OCI-LY3 (cell line): ENCODE measurements at regions not wholly inside any gene's neighbourhood (a gene's known extent, or its start where the extent isn't known, plus 50 kb on each side); places are given as distances from the start of the nearest gene placed in this dataset.
A peak's percentile ranks its signal among the peaks of the same experiment; 100 is the strongest.

Experiments used
- H2AFZ ChIP-seq: fragments of 200-600, 300-600 bp; shearing (Covaris generic); 2 replicates; pipeline ENCODE4 v1.6.0; 2014; ENCODE audit warnings: antibody characterized with exemption, low read depth, low read length
- H3K27ac ChIP-seq: fragments of 200-600, 300-600 bp; sonication (generic); 2 replicates; pipeline ENCODE4 v1.5.1; 2014; ENCODE audit warnings: mild to moderate bottlenecking, low read length, moderate library complexity, mixed read lengths
- H3K27me3 ChIP-seq: fragments of 200-600, 300-600 bp; sonication (generic); 2 replicates; pipeline ENCODE4 v1.6.1; 2014; ENCODE audit warnings: low read depth, low read length, mixed read lengths
- H3K36me3 ChIP-seq: fragments of 200-600, 300-600 bp; sonication (generic); replicated peaks from 2 replicates; pipeline ENCODE3; 2014; ENCODE audit warnings: low read depth, low read length, mixed read lengths
- H3K4me1 ChIP-seq: fragments of 300-600, 200-600 bp; sonication (generic); 2 replicates; pipeline ENCODE4 v1.6.1; 2014; ENCODE audit warnings: low read length, mixed read lengths
- H3K4me2 ChIP-seq: fragments of 200-600, 300-600 bp; sonication (generic); 2 replicates; pipeline ENCODE4 v1.6.1; 2014; ENCODE audit warnings: low read length, mixed read lengths
- H3K4me3 ChIP-seq: fragments of 300-600, 200-600 bp; sonication (generic); 2 replicates; pipeline ENCODE4 v1.5.1; 2014; ENCODE audit warnings: antibody characterized with exemption, mild to moderate bottlenecking, low read length, moderate library complexity
- H3K79me2 ChIP-seq: fragments of 300-600, 200-600 bp; shearing (Covaris generic); 2 replicates; pipeline ENCODE4 v1.6.1; 2014; ENCODE audit warnings: mild to moderate bottlenecking, low read length, mixed read lengths
- H3K9ac ChIP-seq: fragments of 300-600, 200-600 bp; shearing (Covaris generic); 2 replicates; pipeline ENCODE4 v1.6.0; 2014; ENCODE audit warnings: mild to moderate bottlenecking, low read length, moderate library complexity
- H3K9me3 ChIP-seq: fragments of 200-600, 300-600 bp; shearing (Covaris generic); 2 replicates; pipeline ENCODE4 v1.6.1; 2014; ENCODE audit warnings: low read length, mixed read lengths; ENCODE audit not compliant: insufficient read depth
- H4K20me1 ChIP-seq: fragments of 200-600, 300-600 bp; sonication (generic); 2 replicates; pipeline ENCODE4 v1.6.1; 2016; ENCODE audit warnings: low read length, mixed read lengths; ENCODE audit not compliant: insufficient read depth
- CTCF ChIP-seq: fragments of 200-600, 300-600 bp; sonication (generic); IDR thresholded peaks from 2 replicates; pipeline ENCODE4 v1.5.1; 2014; ENCODE audit warnings: antibody characterized with exemption, low read length, low read depth
- EZH2phosphoT487 ChIP-seq: fragments of 200-600 bp; shearing (Covaris generic); IDR thresholded peaks from 2 replicates; pipeline ENCODE4 v1.6.1; 2018; ENCODE audit warnings: antibody characterized with exemption, mixed run types, low read depth

DNA sequence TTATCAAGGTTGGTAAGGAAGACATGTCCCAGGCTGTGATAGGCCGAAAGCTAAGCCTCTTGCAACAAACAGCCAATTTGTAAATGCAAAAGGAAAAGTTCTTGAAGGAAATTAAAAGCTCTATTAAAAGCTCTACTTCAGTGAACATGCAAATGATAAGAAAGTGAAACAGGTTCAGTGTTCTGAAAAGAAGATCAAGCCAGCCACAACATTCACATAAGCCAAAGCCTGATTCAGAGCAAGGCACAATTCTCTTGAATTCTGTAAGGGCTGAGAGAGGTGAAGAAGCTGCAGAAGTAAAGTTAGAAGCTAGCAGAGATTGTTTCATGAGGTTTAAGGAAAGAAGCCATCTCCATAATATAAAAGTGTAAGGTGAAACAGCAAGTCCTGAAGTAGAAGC is 1259.5 kb upstream of the PIK3C3 start:
- Histone ChIP-seq H4K20me1 (no peaks in the 10 kb centered on the region), H3K27ac (no peak overlapping the region), H3K79me2 (no peaks in the 10 kb centered on the region), H3K9me3 (no peaks in the 10 kb centered on the region), H3K4me3 (no peak overlapping the region), H3K4me2 (peak overlapping the region; percentile 15), H3K9ac (no peak overlapping the region), H2AFZ (no peak overlapping the region; the same call in 1 of the 2 replicates), H3K27me3 (no peaks in the 10 kb centered on the region), H3K36me3 (no peaks in the 10 kb centered on the region), H3K4me1 (peaks cover 11% of the 10 kb centered on the region)
- TF ChIP-seq CTCF (no peak), EZH2phosphoT487 (no peak)

- Histone ChIP-seq H3K4me2 (no peak overlapping the region), H3K4me1 (peaks cover 11% of the 10 kb centered on the region), H3K9me3 (no peaks in the 10 kb centered on the region), H3K4me3 (no peak overlapping the region), H4K20me1 (no peaks in the 10 kb centered on the region), H2AFZ (no peak overlapping the region), H3K36me3 (no peaks in the 10 kb centered on the region), H3K79me2 (no peaks in the 10 kb centered on the region), H3K27me3 (no peaks in the 10 kb centered on the region), H3K9ac (no peak overlapping the region), H3K27ac (no peak overlapping the region)
- TF ChIP-seq CTCF, result no peak
- no peak for TF ChIP-seq EZH2phosphoT487
Measured at GRCh38 chr18:40692871-40693270, 1262.2 kb upstream of the PIK3C3 start.

- TF ChIP-seq CTCF, result no peak
- Histone ChIP-seq H3K4me1 (no peaks in the 10 kb centered on the region), H3K9ac (no peak overlapping the region), H3K9me3 (no peaks in the 10 kb centered on the region), H3K27ac (no peak overlapping the region), H4K20me1 (no peaks in the 10 kb centered on the region), H3K27me3 (no peaks in the 10 kb centered on the region), H3K79me2 (no peaks in the 10 kb centered on the region), H3K4me2 (no peak overlapping the region), H3K36me3 (no peaks in the 10 kb centered on the region), H2AFZ (no peak overlapping the region), H3K4me3 (no peak overlapping the region)
Measured at GRCh38 chr18:40690062-40690461, 1265.0 kb upstream of the PIK3C3 start.

DNA sequence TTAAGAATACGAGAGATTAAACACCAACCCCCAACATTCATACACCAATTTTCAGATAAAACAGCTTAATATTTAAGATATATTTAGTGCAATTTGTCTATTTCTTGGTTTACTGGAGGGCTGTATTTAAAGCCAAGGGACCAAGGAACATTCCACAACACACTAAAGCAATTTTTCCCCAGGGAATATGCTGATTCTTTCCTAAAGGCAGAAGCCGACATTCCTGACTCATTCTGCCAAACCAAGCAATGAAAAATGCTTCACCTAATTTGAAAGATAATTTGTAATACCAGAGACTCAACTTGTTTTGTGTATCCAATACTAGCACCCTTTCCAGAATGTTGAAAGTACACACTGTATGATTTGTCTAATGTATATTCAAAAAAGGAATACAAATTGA is 1267.6 kb upstream of the PIK3C3 start:
- Histone ChIP-seq H3K9ac (no peak overlapping the region), H3K4me2 (no peak overlapping the region), H3K79me2 (no peaks in the 10 kb centered on the region), H3K4me3 (no peak overlapping the region), H3K27me3 (no peaks in the 10 kb centered on the region), H3K27ac (no peak overlapping the region), H2AFZ (no peak overlapping the region), H4K20me1 (no peaks in the 10 kb centered on the region), H3K9me3 (no peaks in the 10 kb centered on the region), H3K4me1 (no peaks in the 10 kb centered on the region), H3K36me3 (no peaks in the 10 kb centered on the region)
- TF ChIP-seq EZH2phosphoT487, result no peak
- TF ChIP-seq CTCF, result no peak
